GM12864 (cell line): ENCODE measurements at regions not wholly inside any gene's neighbourhood (a gene's known extent, or its start where the extent isn't known, plus 50 kb on each side); places are given as distances from the start of the nearest gene placed in this dataset.

ENCODE experiments used
- DNase-seq: peaks from one replicate; pipeline ENCODE4 v3.0.0-alpha.2; 2011; ENCODE audit warnings: low read depth
- H3K4me3 ChIP-seq: 2 replicates; pipeline ENCODE4 v1.5.1; 2011; ENCODE audit warnings: mild to moderate bottlenecking, low read depth, low read length, control low read depth
- TF ChIP-seq, protein P1 (sequence below): IDR thresholded peaks from 2 replicates; pipeline ENCODE4 v1.5.1; 2011; ENCODE audit warnings: low read depth, mild to moderate bottlenecking, moderate library complexity, low read length, control low read depth, inconsistent platforms; ENCODE audit errors: missing control alignments

DNA sequence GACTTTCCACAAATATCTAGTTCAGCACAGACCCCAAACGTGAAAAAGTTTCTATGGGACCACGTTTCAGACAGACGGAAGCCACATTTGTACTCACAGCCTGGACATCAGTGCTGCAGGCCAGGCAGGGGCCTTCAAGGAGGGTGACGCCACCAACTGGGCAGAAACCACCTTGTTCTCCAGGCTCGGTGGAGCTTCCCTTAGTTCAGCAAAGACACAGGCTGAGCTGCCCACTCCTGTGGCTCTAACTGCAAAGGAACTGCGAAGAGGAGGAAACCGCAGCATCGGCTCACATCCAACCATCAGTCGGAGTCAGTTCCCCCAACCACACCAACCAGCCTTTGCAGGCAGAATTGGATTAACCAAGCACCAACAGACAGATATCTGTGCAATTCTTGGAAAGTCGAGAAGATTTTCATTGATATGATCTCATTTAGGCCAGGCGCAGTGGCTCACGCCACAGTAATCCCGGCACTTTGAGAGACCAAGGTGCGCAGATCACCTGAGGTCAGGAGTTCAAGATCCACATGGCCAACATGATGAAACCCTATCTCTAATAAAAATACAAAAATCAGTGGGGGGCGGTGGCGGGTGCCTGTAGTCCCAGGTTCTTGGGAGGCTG lies 73.3 kb upstream of the CNEP1R1 start:
- TF ChIP-seq, protein P1, sequence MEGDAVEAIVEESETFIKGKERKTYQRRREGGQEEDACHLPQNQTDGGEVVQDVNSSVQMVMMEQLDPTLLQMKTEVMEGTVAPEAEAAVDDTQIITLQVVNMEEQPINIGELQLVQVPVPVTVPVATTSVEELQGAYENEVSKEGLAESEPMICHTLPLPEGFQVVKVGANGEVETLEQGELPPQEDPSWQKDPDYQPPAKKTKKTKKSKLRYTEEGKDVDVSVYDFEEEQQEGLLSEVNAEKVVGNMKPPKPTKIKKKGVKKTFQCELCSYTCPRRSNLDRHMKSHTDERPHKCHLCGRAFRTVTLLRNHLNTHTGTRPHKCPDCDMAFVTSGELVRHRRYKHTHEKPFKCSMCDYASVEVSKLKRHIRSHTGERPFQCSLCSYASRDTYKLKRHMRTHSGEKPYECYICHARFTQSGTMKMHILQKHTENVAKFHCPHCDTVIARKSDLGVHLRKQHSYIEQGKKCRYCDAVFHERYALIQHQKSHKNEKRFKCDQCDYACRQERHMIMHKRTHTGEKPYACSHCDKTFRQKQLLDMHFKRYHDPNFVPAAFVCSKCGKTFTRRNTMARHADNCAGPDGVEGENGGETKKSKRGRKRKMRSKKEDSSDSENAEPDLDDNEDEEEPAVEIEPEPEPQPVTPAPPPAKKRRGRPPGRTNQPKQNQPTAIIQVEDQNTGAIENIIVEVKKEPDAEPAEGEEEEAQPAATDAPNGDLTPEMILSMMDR: no peak
- no peak for DNase-seq
- H3K4me3 ChIP-seq: no peak overlapping the region

DNA sequence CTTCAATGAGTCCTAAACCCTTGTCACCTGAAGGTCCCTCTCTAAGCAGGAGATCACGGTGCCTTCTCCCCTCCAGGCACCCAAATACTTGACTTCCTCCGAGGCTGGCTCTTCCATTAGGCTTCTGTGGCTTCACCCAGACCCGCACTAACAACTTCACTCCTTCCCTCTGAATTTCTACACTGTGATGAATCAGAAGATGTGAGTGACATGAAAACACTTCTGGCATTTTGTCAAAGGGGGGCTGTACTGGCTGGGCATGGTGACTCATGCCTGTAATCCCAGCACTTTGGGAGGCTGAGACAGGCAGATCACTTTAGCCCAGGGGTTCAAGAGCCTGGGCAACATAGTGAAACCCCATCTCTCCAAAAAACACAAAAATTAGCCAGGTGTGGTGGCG lies 72.6 kb upstream of the CNEP1R1 start:
- TF ChIP-seq, protein P1: no peak
- H3K4me3 ChIP-seq: no peak overlapping the region
- no peak for DNase-seq

DNA sequence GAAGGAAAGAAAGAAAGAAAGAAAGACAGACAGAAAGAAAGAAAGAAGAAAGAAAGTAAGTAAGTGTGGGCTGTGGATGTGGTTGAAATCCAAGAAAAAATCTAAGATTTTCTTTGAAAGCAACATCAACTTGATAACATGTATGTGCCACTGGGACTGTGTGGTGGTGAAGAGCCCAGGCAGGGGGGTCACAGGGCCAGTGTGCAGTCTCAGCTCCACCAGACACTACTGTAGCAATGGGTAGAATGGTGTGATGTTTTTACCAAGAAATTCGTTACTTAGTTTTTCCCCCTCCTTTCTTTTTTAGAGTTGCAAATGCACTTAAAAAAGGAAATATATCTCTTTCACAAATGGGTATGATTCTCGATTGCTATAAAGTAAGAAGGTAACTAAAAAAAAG lies 71.9 kb upstream of the CNEP1R1 start:
- TF ChIP-seq, protein P1: no peak
- H3K4me3 ChIP-seq: no peak overlapping the region
- no peak for DNase-seq

DNA sequence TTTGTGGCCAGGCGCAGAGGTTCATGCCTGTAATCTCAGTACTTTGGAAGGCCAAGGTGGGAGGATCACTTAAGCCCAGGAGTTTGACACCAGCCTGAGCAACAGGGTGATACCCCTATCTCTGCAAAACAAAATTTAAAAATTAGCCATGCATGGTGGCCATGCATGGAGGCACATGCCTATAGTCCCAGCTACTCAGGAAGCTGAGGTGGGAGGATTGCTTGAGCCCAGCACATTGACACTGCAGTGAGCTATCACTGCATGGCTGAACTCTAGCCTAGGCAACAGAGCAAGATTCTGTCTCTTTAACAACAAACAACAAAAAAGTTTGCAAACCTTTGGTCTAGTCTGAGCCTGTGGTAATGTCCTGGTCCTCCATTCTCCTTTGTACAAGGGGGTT lies 69.2 kb upstream of the CNEP1R1 start:
- TF ChIP-seq, protein P1: no peak
- H3K4me3 ChIP-seq: no peak overlapping the region
- no peak for DNase-seq

DNA sequence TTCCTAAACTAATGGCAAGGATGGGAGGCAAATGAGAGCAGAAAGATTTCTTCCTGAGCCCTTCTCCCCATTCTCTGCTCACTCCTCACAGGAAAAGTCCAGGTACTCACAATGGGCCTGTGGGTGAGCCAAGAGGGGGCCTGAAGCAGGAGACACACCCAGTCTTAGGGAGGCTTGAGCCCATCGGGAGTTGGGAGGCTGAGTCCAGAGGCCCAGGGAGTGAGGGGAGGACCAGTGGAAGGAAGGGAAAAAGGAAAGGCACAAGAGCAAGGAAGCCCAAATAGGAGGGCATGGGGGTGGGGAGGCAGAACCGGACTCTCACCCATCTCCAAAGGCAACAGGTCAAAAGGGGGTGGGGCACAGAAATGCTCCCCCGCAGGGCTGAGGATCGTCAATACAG lies 68.1 kb upstream of the CNEP1R1 start:
- no peak overlapping the region for H3K4me3 ChIP-seq
- TF ChIP-seq, protein P1: no peak
- no peak for DNase-seq

DNA sequence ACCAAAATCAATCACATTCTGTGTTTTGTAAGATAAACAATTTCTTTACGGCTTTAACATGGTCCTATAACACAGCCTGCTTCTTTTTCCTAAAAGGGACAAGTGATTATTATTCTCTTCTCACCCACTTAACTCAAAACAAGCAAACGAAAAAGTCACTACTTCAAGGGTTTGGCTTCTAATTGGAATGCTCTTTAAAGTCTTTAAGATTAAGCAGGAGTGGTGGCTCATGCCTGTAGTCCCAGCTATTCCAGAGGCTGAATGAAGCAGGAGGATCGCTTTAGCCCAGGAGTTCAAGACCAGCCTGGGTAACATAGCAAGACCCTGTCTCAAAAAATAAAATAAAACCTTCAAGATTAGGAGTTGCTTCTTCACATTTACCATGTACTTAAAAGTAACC lies 66.6 kb upstream of the CNEP1R1 start:
- no peak overlapping the region for H3K4me3 ChIP-seq
- TF ChIP-seq, protein P1: no peak
- no peak for DNase-seq

DNA sequence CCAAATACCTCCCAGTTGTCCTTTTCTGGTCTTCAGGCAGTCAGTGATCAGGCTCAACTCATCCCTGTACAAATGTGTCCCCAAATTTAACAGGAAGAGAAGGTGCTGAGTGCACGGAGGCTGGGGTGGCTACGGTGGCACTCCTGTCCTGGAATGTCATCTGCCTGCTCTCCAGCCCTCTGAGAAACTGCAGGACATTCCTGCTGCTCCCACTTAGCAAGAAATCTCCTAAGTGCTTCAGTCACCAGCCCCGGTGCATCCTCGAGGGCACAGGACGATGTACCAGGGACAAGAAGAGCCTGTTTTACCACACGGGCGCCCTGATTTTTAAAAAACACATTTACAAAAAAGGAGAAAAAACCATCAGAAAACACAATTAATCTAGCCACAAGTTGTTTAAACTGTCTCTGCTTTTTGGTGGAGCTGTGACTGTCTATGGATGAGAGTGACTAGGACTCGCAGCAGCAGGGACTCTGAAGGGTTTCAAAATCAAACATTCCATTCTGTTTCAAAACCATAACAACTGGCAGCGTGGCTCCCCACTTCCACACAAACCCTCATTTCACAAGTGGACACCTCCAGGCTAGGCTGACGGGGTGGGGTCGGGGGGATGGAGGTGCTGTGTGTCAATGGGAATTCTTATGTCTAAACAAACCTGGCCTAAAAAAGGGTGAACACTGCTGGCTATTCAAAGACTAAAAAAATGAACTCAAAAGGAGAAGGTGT lies 65.3 kb upstream of the CNEP1R1 start:
- no peak for DNase-seq
- no peak overlapping the region for H3K4me3 ChIP-seq
- TF ChIP-seq, protein P1: no peak
